GM18511 (cell line): ENCODE measurements at regions not wholly inside any gene's neighbourhood (a gene's known extent, or its start where the extent isn't known, plus 50 kb on each side); places are given as distances from the start of the nearest gene placed in this dataset.

Experiments
- ATAC-seq: cut with Tn5 transposase; IDR thresholded peaks from one replicate; pipeline ENCODE4 v1.9.1; 2021; ENCODE audit warnings: mild to moderate bottlenecking, moderate library complexity; ENCODE audit not compliant: unreplicated experiment

- peak; percentile 66 for ATAC-seq
These were observed 305.8 kb upstream of the PRDM1 start for GRCh38 chr6:105780146-105780860.

- no peak for ATAC-seq
These were observed 307.0 kb upstream of the PRDM1 start for GRCh38 chr6:105779110-105779509.

DNA sequence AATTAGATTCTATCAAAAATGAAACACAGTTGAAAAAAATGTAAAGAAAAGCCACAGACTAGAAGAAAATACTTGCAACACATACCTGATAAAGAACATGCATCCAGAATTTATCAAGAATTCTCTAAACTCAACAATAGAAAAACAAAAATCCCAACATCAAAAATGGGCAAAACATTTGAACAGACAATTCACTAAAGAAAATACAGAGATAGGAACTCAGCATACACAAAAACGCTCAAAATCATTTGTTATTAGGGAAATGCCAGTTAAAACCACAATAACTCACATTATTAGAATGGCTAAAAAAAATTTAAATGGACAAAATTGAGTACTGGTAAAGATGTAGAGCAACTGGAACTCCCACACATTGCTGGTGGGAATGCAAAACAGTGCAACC, 311.0 kb upstream of the PRDM1 start:
- no peak for ATAC-seq

- peak; percentile 96 for ATAC-seq
These were observed 311.9 kb upstream of the PRDM1 start for GRCh38 chr6:105774247-105774646.

DNA sequence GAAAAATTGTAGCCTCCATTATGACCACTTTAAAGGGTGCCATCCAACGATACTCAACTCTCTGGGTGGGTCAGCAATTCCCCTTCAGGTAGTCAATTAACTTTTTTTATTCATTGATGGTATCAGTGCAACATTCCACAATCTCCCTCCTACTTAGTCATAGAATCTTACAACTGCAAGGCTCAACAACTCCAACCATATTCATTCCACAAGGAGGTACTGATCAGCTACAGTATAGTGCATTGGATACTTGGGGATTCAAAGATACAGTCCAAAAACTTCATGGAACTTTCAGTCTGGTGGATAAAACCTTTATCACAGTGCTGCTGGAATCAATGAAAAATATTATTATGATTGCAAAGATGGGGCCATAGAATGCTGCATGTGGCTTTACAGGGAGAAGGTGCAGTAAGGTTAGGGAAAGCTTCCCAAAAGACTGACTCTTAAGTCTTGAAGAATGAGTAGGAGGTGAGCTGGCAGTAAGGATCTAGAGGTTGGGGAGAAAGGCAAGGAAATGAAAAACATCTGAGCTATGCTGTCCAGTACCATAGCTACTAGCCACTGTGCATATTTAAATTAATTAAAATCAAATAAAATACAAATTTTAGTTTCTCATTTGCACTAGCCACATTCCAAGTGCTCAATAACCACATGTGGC, 314.7 kb upstream of the PRDM1 start:
- no peak for ATAC-seq

DNA sequence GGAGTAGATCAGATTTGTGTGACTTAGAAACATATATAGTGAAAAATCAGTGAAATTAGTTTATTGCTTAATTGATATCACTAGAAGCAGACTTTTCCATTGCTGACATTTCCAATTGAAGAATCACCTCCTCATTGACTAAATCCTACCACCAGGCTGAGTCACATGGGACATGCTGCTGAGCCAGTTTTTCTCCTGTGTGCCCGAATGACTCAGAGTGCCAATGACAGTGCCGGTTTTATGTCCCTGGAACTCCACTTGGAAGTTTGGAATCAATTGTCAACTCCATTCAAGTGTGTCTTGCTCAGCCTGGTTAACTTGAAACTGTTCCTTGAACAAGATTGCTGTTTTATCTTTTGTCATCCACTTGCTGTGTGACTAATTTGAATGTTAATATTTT, 316.1 kb upstream of the PRDM1 start:
- no peak for ATAC-seq

- no peak for ATAC-seq
These were observed 316.9 kb upstream of the PRDM1 start for GRCh38 chr6:105769197-105769596.

- no peak for ATAC-seq
These were observed 318.6 kb upstream of the PRDM1 start for GRCh38 chr6:105767541-105767940.

- no peak for ATAC-seq
These were observed 320.9 kb upstream of the PRDM1 start for GRCh38 chr6:105765239-105765638.

GRCh38 chr6:105764315-105764714, 321.8 kb upstream of the PRDM1 start:
- no peak for ATAC-seq

GRCh38 chr6:105763866-105764265, 322.3 kb upstream of the PRDM1 start:
- no peak for ATAC-seq

DNA sequence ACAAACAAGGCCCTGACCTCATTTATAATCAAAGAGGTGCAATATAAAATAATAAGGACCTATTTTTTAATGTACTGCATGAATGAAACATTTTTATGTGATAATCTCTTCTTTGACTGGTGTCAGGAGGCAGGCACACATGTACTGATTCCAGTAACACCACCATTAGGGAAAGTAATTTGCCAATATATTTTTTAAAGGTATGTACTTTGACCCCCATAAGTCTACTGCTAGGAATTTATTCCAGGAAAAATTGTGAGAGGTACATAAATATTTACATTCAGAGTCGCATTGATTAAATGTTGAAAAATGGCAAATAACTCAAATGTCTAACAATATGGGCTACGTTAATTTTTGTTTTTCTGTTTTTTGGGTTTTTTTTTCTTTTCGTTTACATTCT, 325.4 kb upstream of the PRDM1 start:
- no peak for ATAC-seq

GRCh38 chr6:105759946-105760345, 326.2 kb upstream of the PRDM1 start:
- no peak for ATAC-seq

DNA sequence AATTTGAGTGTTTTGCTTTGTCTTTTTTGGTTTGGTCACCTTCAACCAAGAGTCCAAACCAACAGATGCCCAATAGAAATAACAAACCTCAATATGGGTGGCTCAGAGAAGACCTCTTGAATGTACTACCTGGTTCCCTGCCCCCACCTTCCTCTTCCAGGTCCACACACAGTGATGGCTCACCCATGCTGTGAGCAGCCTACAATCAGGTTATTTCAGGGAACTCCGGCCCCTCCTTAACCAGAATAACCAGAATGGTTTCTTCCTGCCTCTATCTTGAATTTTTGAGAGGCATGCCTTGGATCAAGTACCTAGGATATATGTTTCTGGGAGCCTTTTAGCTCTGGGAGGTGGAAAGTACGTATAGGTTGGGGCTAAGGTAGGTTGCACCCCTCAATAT, 327.1 kb upstream of the PRDM1 start:
- ATAC-seq = no peak

DNA sequence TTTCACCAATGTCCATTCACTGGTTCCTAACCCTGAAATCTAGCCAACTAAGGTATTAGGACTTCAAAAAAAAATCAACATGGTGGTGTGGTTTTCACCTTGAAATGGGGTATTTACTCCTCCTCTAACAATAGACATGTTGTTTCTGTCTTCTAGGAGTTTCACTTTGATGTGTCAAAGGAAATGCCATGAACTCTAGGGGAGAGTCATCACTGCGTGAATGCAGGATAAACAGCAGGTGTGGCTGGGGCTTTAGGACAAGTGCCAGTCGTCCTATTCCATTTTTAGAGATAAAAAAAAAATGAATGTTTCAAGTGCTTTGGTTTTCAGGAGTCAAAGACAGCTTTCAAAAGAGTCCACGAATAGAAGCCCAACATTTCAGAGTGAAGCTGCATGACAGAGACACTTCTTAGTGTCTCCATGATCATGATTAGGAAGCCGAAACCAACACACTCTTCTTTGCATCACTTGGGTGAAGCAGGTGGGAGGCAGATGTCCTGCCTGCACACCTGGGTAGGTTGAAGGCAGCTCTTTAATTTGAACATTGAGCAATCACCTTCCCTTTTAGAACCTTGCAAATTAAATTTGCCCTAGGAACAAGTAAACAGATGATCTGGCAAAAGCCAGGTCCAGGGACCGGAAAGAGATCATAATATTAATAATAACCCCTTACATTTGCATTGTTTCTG, 328.5 kb upstream of the PRDM1 start:
- peak; percentile 98 for ATAC-seq

- no peak for ATAC-seq
These were observed 330.3 kb upstream of the PRDM1 start for GRCh38 chr6:105755885-105756284.

DNA sequence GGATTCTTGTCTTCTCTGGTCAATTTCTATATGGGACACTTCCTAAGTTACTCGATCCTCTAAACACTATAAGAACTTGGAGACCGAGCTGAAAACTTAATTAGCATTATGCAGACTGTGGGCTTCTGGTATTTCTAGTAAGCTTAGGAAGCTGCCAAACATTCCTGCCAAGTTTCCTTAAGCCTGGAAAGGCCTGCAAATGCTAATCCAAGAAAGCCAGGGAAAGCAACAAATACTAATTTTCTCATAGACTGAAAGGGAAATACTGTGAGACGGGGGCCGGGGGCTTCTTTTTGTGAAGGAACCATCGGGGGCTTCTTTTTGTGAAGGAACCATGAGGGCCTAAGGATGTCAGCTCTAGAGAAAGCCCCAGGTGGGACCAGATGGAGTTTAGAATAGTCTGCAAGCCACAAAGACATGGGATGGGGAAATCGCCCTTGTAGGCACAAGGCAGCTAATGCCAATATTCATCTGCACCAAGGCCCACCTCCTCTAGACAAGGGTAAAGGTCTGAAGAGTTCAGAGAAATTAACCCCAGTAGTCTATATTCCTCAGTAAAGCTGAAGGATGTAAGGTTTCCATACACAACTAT, 332.4 kb upstream of the PRDM1 start:
- ATAC-seq = no peak

DNA sequence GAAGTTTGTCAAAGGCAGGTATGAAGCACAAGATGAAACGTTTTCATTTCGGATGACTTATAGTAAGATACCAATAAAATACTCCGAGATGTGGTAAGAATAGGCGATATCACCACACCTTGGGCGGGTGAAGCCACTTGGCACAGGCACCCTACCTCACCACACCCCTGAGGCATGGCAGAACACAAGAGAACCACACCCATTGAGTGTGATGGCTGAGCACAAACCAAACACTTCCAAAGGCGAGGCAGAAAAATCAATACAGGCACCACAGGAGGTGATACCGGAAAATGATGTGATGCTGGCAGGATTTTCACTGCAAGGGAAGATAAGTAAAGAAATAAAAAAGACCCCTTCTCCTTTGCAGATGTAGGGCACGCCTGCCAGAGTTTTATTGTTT, 332.9 kb upstream of the PRDM1 start:
- ATAC-seq = no peak

- ATAC-seq = no peak
These were observed 336.0 kb upstream of the PRDM1 start for GRCh38 chr6:105750089-105750488.

DNA sequence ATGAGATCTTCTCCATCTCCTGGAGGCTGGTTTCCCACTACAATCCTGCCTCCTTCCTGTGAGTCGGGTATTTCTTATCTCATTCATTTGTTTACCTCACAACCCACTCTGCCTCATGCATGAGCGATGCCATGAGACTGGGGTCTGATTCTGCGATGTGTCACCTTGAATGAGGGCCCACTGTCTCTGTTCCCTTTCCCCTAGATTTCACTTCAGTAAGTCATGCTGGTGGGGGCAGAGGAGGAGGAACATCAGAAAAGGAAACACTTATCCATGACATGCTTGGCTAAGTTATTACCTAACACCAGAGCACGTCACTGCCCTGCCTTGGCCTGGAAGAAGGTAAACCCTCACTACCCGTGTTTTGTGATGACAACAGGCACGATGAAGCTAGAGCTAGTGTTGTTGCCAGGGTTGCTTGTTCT, 337.4 kb upstream of the PRDM1 start:
- no peak for ATAC-seq

DNA sequence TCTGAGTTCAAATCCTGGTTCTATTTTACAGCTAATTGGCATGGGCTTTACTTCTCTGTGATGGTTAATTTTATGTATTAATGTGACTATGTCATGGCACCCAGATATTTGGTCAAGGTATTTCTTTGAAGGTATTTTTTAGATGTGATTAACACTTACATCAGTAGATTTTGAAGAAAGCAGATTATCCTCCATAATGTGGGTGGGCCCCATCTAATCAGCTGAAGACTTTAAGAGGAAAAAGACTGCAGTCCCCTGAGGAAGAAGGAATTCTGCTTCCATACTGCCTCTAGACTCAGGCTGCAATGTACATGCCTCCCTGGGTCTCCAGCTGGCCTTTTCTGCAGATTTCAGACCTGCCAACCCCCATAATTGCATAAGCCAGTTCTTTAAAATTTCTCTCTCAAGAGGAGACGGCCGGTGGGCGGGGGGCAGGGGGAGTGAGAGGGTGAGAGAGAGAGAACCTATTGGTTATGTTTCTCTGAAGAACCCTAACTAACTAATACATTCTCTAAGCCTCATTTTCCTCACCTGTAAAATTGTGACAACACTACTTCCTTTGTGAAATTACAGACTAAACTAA, 338.2 kb upstream of the PRDM1 start:
- ATAC-seq = no peak
